ENCODE measurements at regions not wholly inside any gene's neighbourhood (a gene's known extent, or its start where the extent isn't known, plus 50 kb on each side); places are given as distances from the start of the nearest gene placed in this dataset.
"Not testable (repeated sequence)": the region's sequence is repeated elsewhere in the genome, so short reads cannot be mapped to it uniquely, and the experiment has no call there.

GRCh38 chr16:33583702-33584101, 124.3 kb downstream of the TP53TG3F start:
- not testable (repeated sequence) for DNase-seq

GRCh38 chr16:33588589-33588988, 129.2 kb downstream of the TP53TG3F start:
- not testable (repeated sequence) for DNase-seq

- DNase-seq = not testable (repeated sequence)
Measured at GRCh38 chr16:33593344-33593743, 133.9 kb downstream of the TP53TG3F start.

GRCh38 chr16:33595074-33595473, 135.7 kb downstream of the TP53TG3F start:
- not testable (repeated sequence) for DNase-seq

GRCh38 chr16:33601029-33601428, 141.6 kb downstream of the TP53TG3F start:
- DNase-seq = not testable (repeated sequence)

GRCh38 chr16:33623535-33624077, 164.2 kb downstream of the TP53TG3F start:
- not testable (repeated sequence) for DNase-seq

GRCh38 chr16:33628895-33629294, 169.5 kb downstream of the TP53TG3F start:
- not testable (repeated sequence) for DNase-seq

- DNase-seq = not testable (repeated sequence)
Measured at GRCh38 chr16:33631713-33632112, 172.3 kb downstream of the TP53TG3F start.

GRCh38 chr16:33634057-33634456, 174.6 kb downstream of the TP53TG3F start:
- not testable (repeated sequence) for DNase-seq

- not testable (repeated sequence) for DNase-seq
Measured at GRCh38 chr16:33636760-33637159, 177.3 kb downstream of the TP53TG3F start.

- not testable (repeated sequence) for DNase-seq
Measured at GRCh38 chr16:33643270-33643669, 183.9 kb downstream of the TP53TG3F start.

GRCh38 chr16:33643698-33644381, 184.4 kb downstream of the TP53TG3F start:
- DNase-seq = not testable (repeated sequence)

GRCh38 chr16:33646386-33646785, 187.0 kb downstream of the TP53TG3F start:
- DNase-seq = not testable (repeated sequence)

- not testable (repeated sequence) for DNase-seq
Measured at GRCh38 chr16:33655756-33656155, 196.3 kb downstream of the TP53TG3F start.

GRCh38 chr16:33656394-33656793, 197.0 kb downstream of the TP53TG3F start:
- DNase-seq = not testable (repeated sequence)

- not testable (repeated sequence) for DNase-seq
Measured at GRCh38 chr16:33657717-33658116, 198.3 kb downstream of the TP53TG3F start.

GRCh38 chr16:33680791-33681190, 221.4 kb downstream of the TP53TG3F start:
- not testable (repeated sequence) for DNase-seq

GRCh38 chr16:33700320-33700719, 240.9 kb downstream of the TP53TG3F start:
- DNase-seq = not testable (repeated sequence)

GRCh38 chr16:33706845-33707590, 247.6 kb downstream of the TP53TG3F start:
- DNase-seq = not testable (repeated sequence)

- not testable (repeated sequence) for DNase-seq
Measured at GRCh38 chr16:33707591-33707934, 248.2 kb downstream of the TP53TG3F start.

GRCh38 chr16:33709856-33710695, 250.7 kb downstream of the TP53TG3F start:
- DNase-seq = not testable (repeated sequence)

- DNase-seq = not testable (repeated sequence)
Measured at GRCh38 chr16:33710696-33711087, 251.3 kb downstream of the TP53TG3F start.

GRCh38 chr16:33711616-33712015, 252.2 kb downstream of the TP53TG3F start:
- DNase-seq = not testable (repeated sequence)

Data from islet precursor cell (in vitro differentiated cells).